Right renal pelvis (tissue), 4 donors: ENCODE measurements at regions not wholly inside any gene's neighbourhood (a gene's known extent, or its start where the extent isn't known, plus 50 kb on each side); places are given as distances from the start of the nearest gene placed in this dataset.
"Not testable (repeated sequence)": the region's sequence is repeated elsewhere in the genome, so short reads cannot be mapped to it uniquely, and the experiment has no call there.

Source experiments
- DNase-seq, 4 donors: peaks; one replicate each; pipeline ENCODE4 v3.0.0-alpha.2; 2013; ENCODE audit warnings: low read depth in 4 of 4, low spot score in 3 of 4, missing footprints in 1 of 4

- no peak for DNase-seq
Observed at GRCh38 chr12:84507956-84508850, 404.4 kb downstream of the SLC6A15 start.

GRCh38 chr12:84506282-84506681, 406.3 kb downstream of the SLC6A15 start:
- peak in 1 of 4 donors; percentile 22 for DNase-seq

- peak; percentile 30 to 34 (median 32) for DNase-seq
Observed at GRCh38 chr12:84502907-84503787, 409.5 kb downstream of the SLC6A15 start.

- DNase-seq = no peak
Observed at GRCh38 chr12:84502180-84502860, 410.3 kb downstream of the SLC6A15 start.

- DNase-seq = peak in 1 of 4 donors; percentile 18
Observed at GRCh38 chr12:84497819-84498218, 414.8 kb downstream of the SLC6A15 start.

GRCh38 chr12:84495711-84496110, 416.9 kb downstream of the SLC6A15 start:
- DNase-seq = no peak

GRCh38 chr12:84492351-84492883, 420.2 kb downstream of the SLC6A15 start:
- no peak for DNase-seq

GRCh38 chr12:84484798-84485197, 427.8 kb downstream of the SLC6A15 start:
- no peak for DNase-seq

- no peak for DNase-seq
Observed at GRCh38 chr12:84480803-84481202, 431.8 kb downstream of the SLC6A15 start.

- no peak for DNase-seq
Observed at GRCh38 chr12:84470361-84470760, 442.2 kb downstream of the SLC6A15 start.

GRCh38 chr12:84464616-84465015, 448.0 kb downstream of the SLC6A15 start:
- DNase-seq = no peak

GRCh38 chr12:84463741-84464495, 448.7 kb downstream of the SLC6A15 start:
- DNase-seq = peak; percentile 20 to 64 (median 31)

GRCh38 chr12:84455598-84455997, 457.0 kb downstream of the SLC6A15 start:
- no peak for DNase-seq

- DNase-seq = not testable (repeated sequence)
Observed at GRCh38 chr12:84446478-84446877, 466.1 kb downstream of the SLC6A15 start.

GRCh38 chr12:84436134-84436533, 476.5 kb downstream of the SLC6A15 start:
- no peak for DNase-seq

GRCh38 chr12:84435682-84436081, 476.9 kb downstream of the SLC6A15 start:
- DNase-seq = no peak

- no peak for DNase-seq
Observed at GRCh38 chr12:84422340-84422739, 490.3 kb downstream of the SLC6A15 start.

- DNase-seq = no peak
Observed at GRCh38 chr12:84421103-84421502, 491.5 kb downstream of the SLC6A15 start.

GRCh38 chr12:84416626-84417025, 496.0 kb downstream of the SLC6A15 start:
- DNase-seq = no peak

- no peak for DNase-seq
Observed at GRCh38 chr12:84415946-84416345, 496.7 kb downstream of the SLC6A15 start.
